OCI-LY7 (cell line): ENCODE measurements at regions not wholly inside any gene's neighbourhood (a gene's known extent, or its start where the extent isn't known, plus 50 kb on each side); places are given as distances from the start of the nearest gene placed in this dataset.

Experiments
- BruUV-seq: library from RNA; stranded (reverse); fragments of 400-500 nt; replicated peaks from 2 replicates; lab custom pipeline; 2021; lab: Mats Ljungman, UMichigan
- CTCF ChIA-PET: fragments of 300-600 bp; sonication (Branson Sonifier 250); formaldehyde crosslinking; loops from one replicate; lab custom pipeline; 2022; ENCODE audit warnings: antibody characterized with exemption; ENCODE audit not compliant: unreplicated experiment; lab: Charles Lee
- POLR2A ChIA-PET: fragments of 300-600 bp; sonication (Branson Sonifier 250); formaldehyde crosslinking; loops from one replicate; lab custom pipeline; 2022; ENCODE audit warnings: antibody characterized with exemption; lab: Charles Lee
- DNase-seq: peaks from one replicate; pipeline ENCODE4 v3.0.0-alpha.2; 2015; ENCODE audit warnings: low spot score
- H2AFZ ChIP-seq: fragments of 200-600 bp; sonication (generic), shearing (Covaris generic); 2 replicates; pipeline ENCODE4 v1.6.1; 2014; ENCODE audit warnings: mild to moderate bottlenecking, antibody characterized with exemption, low read length, moderate library complexity
- H3K27ac ChIP-seq: fragments of 200-600 bp; sonication (generic); 2 replicates; pipeline ENCODE4 v1.5.1; 2014; ENCODE audit warnings: mixed run types, low read depth, mild to moderate bottlenecking, moderate library complexity, low read length, inconsistent platforms; ENCODE audit not compliant: poor library complexity, severe bottlenecking
- H3K36me3 ChIP-seq: fragments of 200-600 bp; sonication (generic); 2 replicates; pipeline ENCODE4 v1.6.1; 2014; ENCODE audit warnings: mild to moderate bottlenecking, antibody characterized with exemption, low read length, moderate library complexity, mixed read lengths; ENCODE audit not compliant: insufficient read depth
- H3K4me1 ChIP-seq: fragments of 200-600 bp; sonication (generic); 2 replicates; pipeline ENCODE4 v1.5.1; 2014; ENCODE audit warnings: mild to moderate bottlenecking, low read length; ENCODE audit not compliant: insufficient read depth, poor library complexity, severe bottlenecking
- H3K4me2 ChIP-seq: fragments of 200-600 bp; sonication (generic); 2 replicates; pipeline ENCODE4 v1.6.1; 2014; ENCODE audit warnings: mild to moderate bottlenecking, low read length
- H3K4me3 ChIP-seq: fragments of 200-600 bp; sonication (generic); 2 replicates; pipeline ENCODE4 v1.5.1; 2014; ENCODE audit warnings: mild to moderate bottlenecking, low read depth, low read length; ENCODE audit not compliant: poor library complexity, severe bottlenecking
- H3K79me2 ChIP-seq: fragments of 200-600 bp; sonication (generic); 2 replicates; pipeline ENCODE4 v1.6.1; 2016; ENCODE audit warnings: low read depth, mild to moderate bottlenecking, low read length, moderate library complexity, mixed read lengths; ENCODE audit not compliant: insufficient read depth
- H3K9me2 ChIP-seq: fragments of 200-600 bp; sonication (generic); 2 replicates; pipeline ENCODE4 v1.6.1; 2016; ENCODE audit warnings: mild to moderate bottlenecking, low read length, mixed read lengths; ENCODE audit not compliant: insufficient read depth
- H3K9me3 ChIP-seq: fragments of 200-600 bp; sonication (generic); 2 replicates; pipeline ENCODE4 v1.6.1; 2014; ENCODE audit warnings: mild to moderate bottlenecking, mixed run types, low read length, mixed read lengths
- H4K20me1 ChIP-seq: fragments of 200-600 bp; sonication (generic); 2 replicates; pipeline ENCODE4 v1.6.1; 2014; ENCODE audit warnings: mild to moderate bottlenecking, antibody characterized with exemption, low read length, moderate library complexity, mixed read lengths; ENCODE audit not compliant: insufficient read depth
- CTCF ChIP-seq: fragments of 200-600 bp; sonication (generic); conservative IDR thresholded peaks from 2 replicates; pipeline ENCODE4 v1.5.1; 2014; ENCODE audit warnings: mild to moderate bottlenecking, antibody characterized with exemption, low read length, moderate library complexity, mixed read lengths
- EZH2phosphoT487 ChIP-seq: fragments of 200-600 bp; sonication (generic); IDR thresholded peaks from 2 replicates; pipeline ENCODE4 v1.6.1; 2018; ENCODE audit warnings: low read depth, borderline replicate concordance, mild to moderate bottlenecking, mixed run types, antibody characterized with exemption, low read length, moderate library complexity, mixed read lengths
- intact Hi-C: fragments of 100-400 bp; cut with micrococcal nuclease; formaldehyde crosslinking; loops from one replicate; pipeline ENCODE4 v1.10.0; 2022; ENCODE audit not compliant: unreplicated experiment

GRCh38 chr17:77757561-77757898, 201.0 kb upstream of the TNRC6C start:
- Histone ChIP-seq H3K9me2 (no peaks in the 10 kb centered on the region), H2AFZ (no peak overlapping the region), H3K4me2 (no peak overlapping the region), H3K36me3 (no peaks in the 10 kb centered on the region), H3K4me3 (no peak overlapping the region), H3K27ac (no peak overlapping the region), H3K4me1 (no peaks in the 10 kb centered on the region), H3K79me2 (no peaks in the 10 kb centered on the region), H3K9me3 (no peaks in the 10 kb centered on the region), H4K20me1 (no peaks in the 10 kb centered on the region)
- BruUV-seq: no TSS peak
- TF ChIP-seq CTCF: no peak
- no peak for TF ChIP-seq EZH2phosphoT487
- DNase-seq: no peak
- CTCF ChIA-PET: no interaction called here
- intact Hi-C loops: no loop called here
- POLR2A ChIA-PET: no interaction called here

- ChIA-PET POLR2A (interaction anchor here (1.2 kb wide), 1 partner anchor 9 kb away, joined by 4 read pairs; no protein-coding TSS in a partner anchor), CTCF (no interaction called here)
- Histone ChIP-seq H4K20me1 (no peaks in the 10 kb centered on the region), H3K4me2 (no peak overlapping the region), H3K36me3 (no peaks in the 10 kb centered on the region), H3K4me3 (no peak overlapping the region), H3K4me1 (no peaks in the 10 kb centered on the region), H3K27ac (no peak overlapping the region), H3K79me2 (no peaks in the 10 kb centered on the region), H2AFZ (no peak overlapping the region), H3K9me3 (no peaks in the 10 kb centered on the region), H3K9me2 (no peaks in the 10 kb centered on the region)
- no TSS peak for BruUV-seq
- intact Hi-C loops: no loop called here
- DNase-seq: no peak
- TF ChIP-seq EZH2phosphoT487 (no peak), CTCF (no peak)
These were observed 195.5 kb upstream of the TNRC6C start for GRCh38 chr17:77763023-77763422.

GRCh38 chr17:77763575-77763974, 194.9 kb upstream of the TNRC6C start:
- H3K79me2 ChIP-seq: no peaks in the 10 kb centered on the region
- no TSS peak for BruUV-seq
- TF ChIP-seq EZH2phosphoT487 (no peak), CTCF (no peak)
- ChIA-PET CTCF (no interaction called here), POLR2A (interaction anchor here (1.2 kb wide), 1 partner anchor 8 kb away, joined by 4 read pairs; no protein-coding TSS in a partner anchor)
- no peak for DNase-seq
- H4K20me1 ChIP-seq: no peaks in the 10 kb centered on the region
- intact Hi-C loops: no loop called here
- no peak overlapping the region for H3K27ac ChIP-seq
- no peak overlapping the region for H3K4me3 ChIP-seq
- no peak overlapping the region for H3K4me2 ChIP-seq
- H3K4me1 ChIP-seq: no peaks in the 10 kb centered on the region
- H3K9me2 ChIP-seq: no peaks in the 10 kb centered on the region
- H2AFZ ChIP-seq: no peak overlapping the region
- H3K36me3 ChIP-seq: no peaks in the 10 kb centered on the region
- no peaks in the 10 kb centered on the region for H3K9me3 ChIP-seq
